Endodermal cell (in vitro differentiated cells): ENCODE measurements at regions not wholly inside any gene's neighbourhood (a gene's known extent, or its start where the extent isn't known, plus 50 kb on each side); places are given as distances from the start of the nearest gene placed in this dataset.

Experiments used
- DNase-seq: peaks from one replicate; pipeline ENCODE4 v3.0.0-alpha.2; 2017
- H3K27ac ChIP-seq: 2 replicates; pipeline ENCODE4 v1.5.1; 2013; ENCODE audit warnings: mild to moderate bottlenecking, low read depth, low read length, moderate library complexity
- H3K27me3 ChIP-seq: 2 replicates; pipeline ENCODE4 v1.6.1; 2013; ENCODE audit warnings: mild to moderate bottlenecking, low read length, moderate library complexity; ENCODE audit not compliant: insufficient read depth, control insufficient read depth, poor library complexity, severe bottlenecking
- H3K36me3 ChIP-seq: 2 replicates; pipeline ENCODE4 v1.7.0; 2013; ENCODE audit warnings: mild to moderate bottlenecking, low read length, moderate library complexity; ENCODE audit not compliant: control insufficient read depth, insufficient read depth
- H3K4me1 ChIP-seq: one replicate; pipeline ENCODE4 v1.7.0; 2013; ENCODE audit warnings: low read length; ENCODE audit not compliant: control insufficient read depth, insufficient read depth
- H3K4me3 ChIP-seq: 2 replicates; pipeline ENCODE4 v1.5.1; 2013; ENCODE audit warnings: mild to moderate bottlenecking, low read length, moderate library complexity
- H3K9ac ChIP-seq: 2 replicates; pipeline ENCODE4 v1.6.1; 2013; ENCODE audit warnings: mild to moderate bottlenecking, low read length, moderate library complexity; ENCODE audit not compliant: poor library complexity, severe bottlenecking; ENCODE audit errors: extremely low read depth
- H3K9me3 ChIP-seq: 2 replicates; pipeline ENCODE4 v1.6.1; 2013; ENCODE audit warnings: mild to moderate bottlenecking, low read length, moderate library complexity; ENCODE audit not compliant: control insufficient read depth
- H3K27ac Mint-ChIP-seq: 2 replicates; pipeline ENCODE4 v1.8.0; 2020; ENCODE audit warnings: mixed read lengths
- H3K27me3 Mint-ChIP-seq: 2 replicates; pipeline ENCODE4 v1.8.0; 2021; ENCODE audit warnings: mild to moderate bottlenecking, mixed read lengths; ENCODE audit not compliant: insufficient read depth
- H3K36me3 Mint-ChIP-seq: 2 replicates; pipeline ENCODE4 v1.8.0; 2020; ENCODE audit warnings: low read depth, mixed read lengths
- H3K4me1 Mint-ChIP-seq: 2 replicates; pipeline ENCODE4 v1.8.0; 2020; ENCODE audit warnings: mixed read lengths
- H3K4me3 Mint-ChIP-seq: 2 replicates; pipeline ENCODE4 v1.8.0; 2020; ENCODE audit warnings: mild to moderate bottlenecking, moderate library complexity, mixed read lengths
- H3K9me3 Mint-ChIP-seq: 2 replicates; pipeline ENCODE4 v1.8.0; 2020; ENCODE audit warnings: mild to moderate bottlenecking, mixed read lengths
- CTCF ChIP-seq: fragments of 200-600 bp; sonication (generic); conservative IDR thresholded peaks from 2 replicates; pipeline ENCODE4 v1.5.0; 2021; ENCODE audit warnings: antibody characterized with exemption, mild to moderate bottlenecking
- WGBS, 2 experiments: methylation state at CpG; one replicate each; pipeline versions ENCODE4 v1.1.5 to v1.1.7; 2013; ENCODE audit warnings: missing lambda C conversion rate in 2 of 2, mixed read lengths in 1 of 2; ENCODE audit not compliant: insufficient coverage in 1 of 2, insufficient read length in 1 of 2; 5-methylcytosine and 5-hydroxymethylcytosine counted together

DNA sequence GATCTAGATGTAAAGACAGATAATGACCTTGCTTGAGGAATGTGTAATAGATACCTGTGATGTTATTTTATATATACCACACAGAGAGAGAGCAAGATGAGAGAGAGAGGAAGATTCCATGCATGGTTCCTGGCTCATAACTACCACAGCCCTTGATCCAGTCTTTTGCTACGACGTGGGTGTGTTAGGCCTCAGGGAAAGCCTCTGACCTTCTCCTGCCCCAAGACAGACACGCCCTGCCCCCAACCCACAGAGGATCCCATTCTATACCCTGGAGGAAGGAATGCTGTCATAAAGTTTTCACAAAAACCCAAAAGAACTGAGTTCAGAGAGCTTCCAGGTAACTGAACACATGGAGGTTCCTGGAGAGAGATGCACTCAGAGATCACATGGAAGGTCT is 193.1 kb downstream of the ZEB2 start:
- Mint-ChIP-seq H3K36me3 (peaks cover 2% of the 10 kb centered on the region), H3K27me3 (no peaks in the 10 kb centered on the region), H3K4me1 (peaks cover 25% of the 10 kb centered on the region), H3K4me3 (no peak overlapping the region), H3K27ac (no peak overlapping the region), H3K9me3 (peaks cover 5% of the 10 kb centered on the region)
- no peak overlapping the region for H3K9ac ChIP-seq
- peaks cover 3% of the 10 kb centered on the region for H3K36me3 ChIP-seq
- no peak overlapping the region for H3K4me3 ChIP-seq
- peak; percentile 12 for TF ChIP-seq CTCF
- peaks cover 6% of the 10 kb centered on the region for H3K4me1 ChIP-seq
- no peaks in the 10 kb centered on the region for H3K27me3 ChIP-seq
- no peak overlapping the region for H3K27ac ChIP-seq
- 94 to 100% methylated on average over 1 to 3 of the region's 3 CpGs for WGBS, 2 experiments
- no peak for DNase-seq
- peaks cover 9% of the 10 kb centered on the region for H3K9me3 ChIP-seq

DNA sequence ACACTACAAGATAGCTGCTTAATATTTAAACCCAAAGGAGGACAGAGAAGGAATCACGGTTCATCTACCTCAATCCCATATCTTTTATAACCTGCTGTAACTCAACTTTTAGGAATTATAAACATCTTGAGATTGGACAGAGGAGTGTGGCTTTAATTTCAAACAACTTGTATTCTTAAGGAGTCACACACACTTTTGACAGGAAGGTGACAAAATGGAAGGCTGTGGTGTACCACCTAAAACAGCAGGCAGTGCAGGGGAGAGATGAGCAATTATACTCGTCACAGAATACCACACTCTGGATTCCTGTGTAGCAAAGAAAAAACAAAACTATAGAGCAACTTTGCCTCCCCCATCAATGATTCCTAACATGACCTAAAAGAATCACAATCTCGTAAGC is 194.8 kb downstream of the ZEB2 start:
- Histone ChIP-seq H3K9me3 (peaks cover 9% of the 10 kb centered on the region), H3K9ac (no peak overlapping the region), H3K27ac (no peak overlapping the region), H3K36me3 (peaks cover 3% of the 10 kb centered on the region), H3K4me3 (no peak overlapping the region), H3K4me1 (peaks cover 6% of the 10 kb centered on the region), H3K27me3 (no peaks in the 10 kb centered on the region)
- TF ChIP-seq CTCF: no peak
- H3K4me3 Mint-ChIP-seq: no peak overlapping the region
- peaks cover 17% of the 10 kb centered on the region for H3K4me1 Mint-ChIP-seq
- H3K27me3 Mint-ChIP-seq: no peaks in the 10 kb centered on the region
- 93% methylated on average over 3 of the region's 3 CpGs; no CpG with 5 or more reads in 1 of the 2 experiments for WGBS, 2 experiments
- H3K27ac Mint-ChIP-seq: no peak overlapping the region
- no peak for DNase-seq
- H3K36me3 Mint-ChIP-seq: peaks cover 2% of the 10 kb centered on the region
- H3K9me3 Mint-ChIP-seq: peaks cover 5% of the 10 kb centered on the region

GRCh38 chr2:144324446-144325045 is 195.4 kb downstream of the ZEB2 start:
- Histone ChIP-seq H3K27me3 (no peaks in the 10 kb centered on the region), H3K9ac (no peak overlapping the region), H3K4me3 (no peak overlapping the region), H3K36me3 (peaks cover 3% of the 10 kb centered on the region), H3K27ac (no peak overlapping the region), H3K4me1 (peaks cover 6% of the 10 kb centered on the region), H3K9me3 (peaks cover 9% of the 10 kb centered on the region)
- DNase-seq: no peak
- H3K9me3 Mint-ChIP-seq: peaks cover 5% of the 10 kb centered on the region
- 87% methylated on average over 4 of the region's 4 CpGs; no CpG with 5 or more reads in 1 of the 2 experiments for WGBS, 2 experiments
- H3K4me1 Mint-ChIP-seq: peaks cover 17% of the 10 kb centered on the region
- peaks cover 2% of the 10 kb centered on the region for H3K36me3 Mint-ChIP-seq
- H3K27me3 Mint-ChIP-seq: no peaks in the 10 kb centered on the region
- no peak overlapping the region for H3K4me3 Mint-ChIP-seq
- H3K27ac Mint-ChIP-seq: no peak overlapping the region
- TF ChIP-seq CTCF: no peak
